Activated naive CD4-positive, alpha-beta T cell (primary cell): ENCODE measurements at regions not wholly inside any gene's neighbourhood (a gene's known extent, or its start where the extent isn't known, plus 50 kb on each side); places are given as distances from the start of the nearest gene placed in this dataset.

Experiments
- DNase-seq, 4 experiments: peaks; one replicate each; lab custom pipeline; 2025; lab: John Stamatoyannopoulos, UW

GRCh38 chr1:198904321-198904720 is 265.5 kb downstream of the PTPRC start:
- no peak for DNase-seq

GRCh38 chr1:198906739-198907422 is 268.0 kb downstream of the PTPRC start:
- no peak for DNase-seq

DNA sequence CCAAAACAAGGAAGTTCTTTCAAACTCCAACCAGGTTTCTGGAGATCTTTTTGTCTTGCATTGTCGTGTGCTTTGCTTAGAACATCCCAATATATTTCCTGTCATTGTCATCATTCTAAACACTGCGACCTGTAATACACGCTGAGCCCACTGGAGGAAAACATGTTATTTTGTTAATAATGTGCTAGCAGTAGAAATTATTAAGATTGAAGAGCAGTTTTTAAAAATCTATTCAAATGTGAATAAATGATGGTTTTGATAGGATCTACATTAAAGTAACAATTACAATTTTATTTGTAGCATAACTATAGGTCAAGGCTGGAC is 268.5 kb downstream of the PTPRC start:
- DNase-seq, result no peak

DNA sequence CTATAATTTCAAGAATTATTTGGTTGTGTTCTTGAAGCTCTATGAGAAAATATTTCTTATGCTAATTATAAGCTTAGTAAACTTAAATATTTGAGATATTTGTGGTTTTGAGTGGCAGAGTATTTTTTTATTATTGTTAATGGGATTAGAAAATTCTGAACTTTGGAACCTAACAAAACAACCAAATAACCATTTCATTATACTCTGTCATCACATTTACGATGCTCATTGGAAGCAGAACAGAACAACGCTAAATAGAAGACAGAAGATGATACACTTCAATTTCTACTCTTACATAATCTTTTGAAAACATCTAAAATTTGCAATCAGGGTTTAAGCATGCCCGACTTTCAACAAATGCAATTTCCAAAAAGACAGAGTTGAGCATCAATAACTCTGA is 270.2 kb downstream of the PTPRC start:
- DNase-seq, result no peak

DNA sequence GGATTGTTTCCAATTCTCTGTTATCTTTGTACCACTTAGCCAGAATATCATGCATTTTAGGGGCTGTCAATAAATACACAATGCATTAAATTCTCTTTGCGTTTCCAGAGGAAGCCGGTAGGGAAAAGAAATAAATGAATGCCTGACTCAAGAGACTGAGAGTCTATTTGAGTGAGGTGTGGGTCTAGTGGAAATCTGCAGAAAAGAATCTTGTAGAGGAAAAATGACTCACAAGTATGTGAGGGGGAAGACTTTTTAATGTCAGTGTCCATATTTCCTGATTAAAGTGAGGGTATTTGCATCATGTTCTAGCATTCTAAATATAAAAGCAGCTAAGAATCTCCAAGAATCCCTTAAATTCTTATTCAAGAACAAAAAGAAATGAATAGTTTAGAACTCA is 271.1 kb downstream of the PTPRC start:
- DNase-seq, result no peak

DNA sequence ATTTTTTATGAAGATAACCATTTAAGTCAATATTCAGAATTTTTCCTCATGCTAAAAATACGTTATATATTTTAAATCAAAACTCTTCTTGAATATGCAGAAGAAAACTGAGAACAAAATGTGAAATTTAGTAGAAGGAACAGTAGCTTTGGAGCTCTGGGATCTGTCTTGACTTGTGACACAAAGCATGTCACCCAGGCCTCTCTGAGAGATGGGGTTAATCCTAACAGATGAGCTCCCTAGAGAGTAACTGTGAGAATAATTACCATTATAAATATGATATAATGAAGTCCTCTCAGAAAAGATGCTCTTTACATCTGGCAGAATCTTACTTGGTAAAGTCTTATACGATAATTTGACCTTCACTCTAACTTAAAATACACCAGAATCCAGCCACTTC is 272.0 kb downstream of the PTPRC start:
- DNase-seq, result no peak

DNA sequence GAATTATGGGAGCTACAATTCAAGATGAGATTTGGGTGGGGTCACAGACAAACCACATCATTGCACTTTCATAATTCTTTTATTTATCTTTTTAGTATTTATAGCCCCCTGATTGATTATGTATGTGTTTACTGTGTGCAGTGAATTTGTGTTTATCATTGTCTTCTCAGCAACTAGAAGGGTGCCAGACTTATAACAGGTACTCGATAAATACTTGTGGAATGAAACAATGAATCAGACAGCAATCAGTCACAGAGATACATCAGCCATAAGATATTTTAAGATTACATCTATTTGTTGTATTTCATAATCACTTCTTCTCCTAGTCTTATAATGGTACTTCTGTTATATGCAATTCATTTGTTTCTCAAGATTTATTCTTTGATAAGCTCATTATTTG is 273.2 kb downstream of the PTPRC start:
- DNase-seq, result no peak

DNA sequence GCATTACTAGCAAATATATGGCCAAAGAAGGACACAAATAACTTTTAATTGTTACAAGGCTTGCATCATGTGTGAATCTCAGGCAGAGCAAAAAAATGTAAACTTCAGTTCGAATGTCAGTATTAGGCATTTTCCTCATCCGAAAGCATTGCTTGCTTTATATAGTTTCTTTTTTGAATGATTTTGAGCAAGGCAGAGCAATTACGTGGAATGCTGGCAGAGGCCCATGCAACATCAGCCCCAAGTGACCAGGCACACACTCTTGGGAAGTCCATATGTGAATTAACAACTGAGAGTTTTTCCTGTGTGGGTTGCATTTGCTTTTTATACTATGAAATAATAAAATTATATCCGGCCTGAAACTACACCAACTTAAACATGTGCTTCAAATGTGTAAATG is 274.8 kb downstream of the PTPRC start:
- no peak for DNase-seq

DNA sequence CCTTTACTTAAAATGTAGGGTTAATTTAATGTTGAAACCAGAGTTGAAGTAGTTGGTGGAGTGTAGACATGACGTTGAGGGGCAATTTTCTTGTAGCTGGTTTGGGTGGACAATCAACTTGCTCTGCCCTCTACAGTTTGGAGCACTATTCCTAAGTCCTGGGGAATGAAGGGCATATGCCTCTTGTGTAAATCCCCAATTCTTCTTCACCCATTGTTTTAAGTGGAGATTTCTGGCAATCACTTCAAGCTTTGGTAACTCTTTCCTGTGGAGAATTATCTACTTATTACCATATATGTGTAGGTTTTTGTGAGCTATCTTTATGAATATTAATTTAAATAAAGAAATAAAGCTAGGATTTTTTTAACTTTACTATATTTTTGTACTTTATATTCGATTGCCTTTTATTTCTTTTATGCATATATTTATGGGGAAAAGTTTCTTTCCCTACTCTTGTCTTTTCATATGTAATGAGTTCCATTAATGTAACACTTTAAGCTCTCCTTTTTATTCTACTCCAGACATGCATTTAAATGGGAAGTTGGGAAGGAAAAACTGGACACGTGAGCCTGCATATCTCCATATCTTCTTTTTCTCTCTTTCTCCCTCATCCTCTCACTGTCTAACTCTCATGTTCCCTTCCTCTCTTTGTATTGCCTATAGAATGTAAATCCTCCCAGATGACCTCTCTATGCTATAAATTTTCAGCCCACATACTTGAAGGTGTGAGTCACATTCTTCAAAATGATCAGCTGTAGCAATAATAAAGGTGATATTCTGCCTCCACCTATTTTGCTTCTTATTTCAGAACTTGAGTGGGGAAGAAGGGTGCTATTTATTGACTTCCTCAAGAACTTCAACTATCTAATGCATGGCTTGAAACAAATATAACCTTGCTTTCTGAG is 276.7 kb downstream of the PTPRC start:
- no peak for DNase-seq

DNA sequence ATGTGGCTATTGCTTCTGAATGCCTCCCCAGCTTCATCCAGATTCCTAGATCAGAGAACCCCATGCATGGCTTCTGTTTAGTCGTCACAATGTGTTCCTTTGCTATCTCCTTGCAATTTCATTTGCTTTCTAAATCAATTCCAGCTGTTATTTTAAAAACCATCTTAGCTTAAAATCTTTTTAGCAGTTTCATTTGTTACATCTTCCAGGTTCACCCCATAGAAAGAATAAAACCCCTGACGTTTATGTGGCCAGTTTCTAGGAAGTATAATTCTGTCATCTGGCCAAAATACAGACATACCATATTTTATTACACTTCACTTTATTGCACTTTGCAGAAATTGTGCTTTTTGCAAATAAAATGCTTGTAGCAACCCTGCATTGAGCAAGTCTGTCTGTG is 278.4 kb downstream of the PTPRC start:
- no peak for DNase-seq

GRCh38 chr1:198918920-198919319 is 280.1 kb downstream of the PTPRC start:
- no peak for DNase-seq

- no peak for DNase-seq
These were observed 281.0 kb downstream of the PTPRC start for GRCh38 chr1:198919667-198920398.

GRCh38 chr1:198922638-198923430 is 284.0 kb downstream of the PTPRC start:
- no peak for DNase-seq

GRCh38 chr1:198923993-198924392 is 285.2 kb downstream of the PTPRC start:
- DNase-seq, result no peak

DNA sequence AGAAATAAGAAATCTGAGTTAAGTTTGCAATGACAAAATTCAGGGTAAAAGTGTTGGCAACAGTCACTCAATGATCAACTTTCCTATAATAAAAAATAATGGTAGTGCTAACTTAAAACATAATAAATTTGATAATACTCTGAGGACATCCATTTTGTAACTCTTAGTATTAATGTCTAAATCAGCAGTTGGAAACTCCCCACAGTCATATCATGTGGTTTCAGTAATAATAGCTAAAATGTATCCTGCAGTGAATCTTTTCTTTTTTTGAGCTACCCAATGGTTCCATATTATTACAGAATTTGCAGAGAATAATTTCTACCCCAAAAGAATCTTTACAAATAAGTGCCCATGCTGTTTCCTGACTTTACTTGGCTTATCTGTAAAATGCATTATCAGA is 286.7 kb downstream of the PTPRC start:
- no peak for DNase-seq

GRCh38 chr1:198927129-198927528 is 288.3 kb downstream of the PTPRC start:
- DNase-seq, result no peak

DNA sequence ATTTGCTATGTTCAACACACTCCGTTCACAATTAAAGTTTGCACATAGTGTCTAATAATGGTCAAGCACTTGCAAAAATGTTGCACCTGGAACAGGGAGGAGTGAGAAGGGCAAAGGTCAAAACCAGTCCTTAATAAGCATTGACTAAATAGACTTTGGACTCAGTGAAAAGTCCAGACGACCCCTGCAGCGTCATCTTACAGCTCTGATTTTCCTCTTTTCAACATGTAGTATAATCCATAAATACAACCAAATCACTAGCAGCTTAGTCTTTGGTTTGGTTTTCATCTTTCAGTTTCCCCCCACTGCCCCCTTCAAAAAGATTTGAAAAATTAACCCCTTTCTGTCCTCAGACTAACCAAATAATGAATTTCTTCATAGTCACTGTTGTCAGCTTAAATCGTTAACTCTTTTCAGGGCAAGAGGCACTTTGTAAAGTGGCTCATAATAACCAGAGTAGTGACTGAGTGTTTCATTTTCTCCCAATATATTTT is 290.3 kb downstream of the PTPRC start:
- no peak for DNase-seq

DNA sequence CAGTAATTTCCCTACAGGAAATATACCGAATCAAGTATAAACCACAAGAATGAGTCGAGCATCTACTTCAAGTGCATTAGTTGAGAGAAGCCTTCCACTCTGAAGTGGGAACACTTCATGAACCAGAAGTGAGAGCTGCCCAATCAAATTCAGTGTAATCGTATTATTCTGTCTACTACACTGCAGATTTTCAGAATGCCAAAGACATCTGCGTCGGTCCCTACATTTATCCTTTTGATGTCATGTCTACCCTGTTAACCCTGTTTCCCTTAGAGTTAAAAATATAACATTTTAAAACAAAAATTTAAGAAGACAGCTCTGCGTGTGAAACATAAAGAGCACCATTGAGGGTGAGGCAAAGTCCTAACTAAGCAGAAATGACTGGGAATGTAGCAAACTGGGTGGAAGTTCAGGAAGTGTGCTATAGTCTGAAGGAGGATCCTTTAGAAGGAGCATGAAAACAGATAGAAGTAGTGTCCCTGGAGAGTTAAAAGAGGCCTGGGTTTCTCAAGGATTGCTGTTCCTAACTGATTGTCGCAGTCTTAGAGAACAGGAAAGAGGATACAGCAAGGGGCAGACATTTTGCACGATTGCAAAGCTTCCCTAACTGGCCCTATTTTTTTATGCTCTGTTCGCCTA is 291.2 kb downstream of the PTPRC start:
- DNase-seq, result no peak

- DNase-seq, result no peak
These were observed 293.6 kb downstream of the PTPRC start for GRCh38 chr1:198932351-198932991.

DNA sequence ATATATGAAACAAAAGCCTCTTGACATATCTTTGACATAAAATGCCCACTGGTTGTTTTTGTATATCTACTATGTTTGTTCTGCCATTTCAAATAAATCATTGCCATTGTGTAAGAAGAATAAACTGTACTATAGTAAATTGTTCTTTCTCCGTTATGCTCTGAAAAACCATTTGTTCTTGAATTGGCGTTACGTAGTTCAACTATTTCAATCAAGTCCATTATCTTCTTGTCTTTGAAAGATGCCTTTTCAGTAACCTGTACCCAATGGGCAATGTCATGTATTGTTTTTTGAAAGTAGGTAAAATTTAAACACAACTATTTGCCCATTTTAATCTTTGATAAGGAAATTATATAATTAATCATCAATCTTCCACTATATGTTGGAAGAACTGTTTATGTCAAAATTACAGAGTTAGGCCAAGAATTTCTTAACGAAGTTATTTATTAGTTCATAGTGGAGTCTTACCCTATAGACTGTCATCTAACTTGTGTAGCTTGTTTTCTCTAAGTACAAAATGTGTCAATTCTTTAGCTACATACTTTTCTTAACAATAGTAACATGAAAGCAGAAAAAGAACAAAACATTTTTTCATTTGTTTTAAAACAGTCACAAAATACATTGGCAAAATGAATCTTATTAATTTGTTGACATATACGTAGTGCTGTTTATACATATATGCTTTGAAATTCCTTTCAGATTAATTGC is 294.8 kb downstream of the PTPRC start:
- DNase-seq, result no peak
